OCI-LY7 (cell line): ENCODE measurements at regions not wholly inside any gene's neighbourhood (a gene's known extent, or its start where the extent isn't known, plus 50 kb on each side); places are given as distances from the start of the nearest gene placed in this dataset.

Experiments used
- EZH2phosphoT487 ChIP-seq: fragments of 200-600 bp; sonication (generic); IDR thresholded peaks from 2 replicates; pipeline ENCODE4 v1.6.1; 2018; ENCODE audit warnings: low read depth, borderline replicate concordance, mild to moderate bottlenecking, mixed run types, antibody characterized with exemption, low read length, moderate library complexity, mixed read lengths
- TF ChIP-seq, protein P1 (sequence below): fragments of 200-600 bp; sonication (generic); conservative IDR thresholded peaks from 2 replicates; pipeline ENCODE4 v1.5.1; 2014; ENCODE audit warnings: mild to moderate bottlenecking, antibody characterized with exemption, low read length, moderate library complexity, mixed read lengths

DNA sequence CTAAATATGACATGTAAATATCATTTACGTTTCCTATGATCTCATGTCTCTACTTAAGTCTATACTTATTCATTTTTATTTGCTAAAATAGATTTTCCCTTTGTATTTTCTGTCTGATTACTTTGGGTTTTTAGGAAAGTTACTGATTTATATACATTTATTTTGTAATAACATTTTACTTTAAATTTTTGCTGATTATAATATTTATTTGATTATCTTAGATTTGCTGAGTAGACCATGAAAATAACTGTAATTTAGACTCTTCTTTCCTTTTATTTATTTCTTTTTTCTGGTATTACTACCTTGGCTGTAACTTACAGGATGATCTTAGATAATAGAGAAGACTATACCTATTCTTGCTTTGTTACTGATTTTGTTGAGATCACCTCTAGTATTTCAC lies 159.9 kb upstream of the POGK start:
- no peak for TF ChIP-seq EZH2phosphoT487
- TF ChIP-seq, protein P1, sequence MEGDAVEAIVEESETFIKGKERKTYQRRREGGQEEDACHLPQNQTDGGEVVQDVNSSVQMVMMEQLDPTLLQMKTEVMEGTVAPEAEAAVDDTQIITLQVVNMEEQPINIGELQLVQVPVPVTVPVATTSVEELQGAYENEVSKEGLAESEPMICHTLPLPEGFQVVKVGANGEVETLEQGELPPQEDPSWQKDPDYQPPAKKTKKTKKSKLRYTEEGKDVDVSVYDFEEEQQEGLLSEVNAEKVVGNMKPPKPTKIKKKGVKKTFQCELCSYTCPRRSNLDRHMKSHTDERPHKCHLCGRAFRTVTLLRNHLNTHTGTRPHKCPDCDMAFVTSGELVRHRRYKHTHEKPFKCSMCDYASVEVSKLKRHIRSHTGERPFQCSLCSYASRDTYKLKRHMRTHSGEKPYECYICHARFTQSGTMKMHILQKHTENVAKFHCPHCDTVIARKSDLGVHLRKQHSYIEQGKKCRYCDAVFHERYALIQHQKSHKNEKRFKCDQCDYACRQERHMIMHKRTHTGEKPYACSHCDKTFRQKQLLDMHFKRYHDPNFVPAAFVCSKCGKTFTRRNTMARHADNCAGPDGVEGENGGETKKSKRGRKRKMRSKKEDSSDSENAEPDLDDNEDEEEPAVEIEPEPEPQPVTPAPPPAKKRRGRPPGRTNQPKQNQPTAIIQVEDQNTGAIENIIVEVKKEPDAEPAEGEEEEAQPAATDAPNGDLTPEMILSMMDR: no peak
